Astrocyte (in vitro differentiated cells and primary cell): ENCODE measurements at regions not wholly inside any gene's neighbourhood (a gene's known extent, or its start where the extent isn't known, plus 50 kb on each side); places are given as distances from the start of the nearest gene placed in this dataset.

Experiments used
- EZH2 ChIP-seq: IDR thresholded peaks from 2 replicates; pipeline ENCODE4 v1.6.1; 2012; ENCODE audit warnings: mild to moderate bottlenecking, low read length, inconsistent platforms; ENCODE audit not compliant: insufficient read depth
- TF ChIP-seq, protein P1 (sequence below): IDR thresholded peaks from 2 replicates; pipeline ENCODE4 v1.5.1; 2011; ENCODE audit warnings: low read depth, mild to moderate bottlenecking, inconsistent platforms, low read length, moderate library complexity; ENCODE audit not compliant: insufficient read depth

DNA sequence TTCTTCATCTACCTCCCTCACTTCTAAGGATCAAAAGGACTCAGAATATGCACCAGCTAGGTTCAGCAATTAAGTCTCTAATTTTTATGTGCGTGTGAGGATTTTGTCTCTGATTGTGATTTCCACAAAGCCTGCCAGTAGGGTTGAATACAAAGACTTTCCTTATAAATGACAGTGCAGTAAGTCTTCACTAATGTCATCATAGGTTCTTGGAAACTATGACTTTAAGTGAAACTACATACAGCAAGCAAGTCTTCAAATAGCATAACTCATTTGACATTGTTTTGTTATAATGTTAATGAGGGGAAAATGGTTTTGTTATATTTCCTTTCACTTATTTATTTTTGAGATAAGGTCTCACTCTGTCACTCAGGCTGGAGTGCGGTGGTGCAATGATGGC lies 526.3 kb upstream of the DCC start:
- TF ChIP-seq, protein P1, sequence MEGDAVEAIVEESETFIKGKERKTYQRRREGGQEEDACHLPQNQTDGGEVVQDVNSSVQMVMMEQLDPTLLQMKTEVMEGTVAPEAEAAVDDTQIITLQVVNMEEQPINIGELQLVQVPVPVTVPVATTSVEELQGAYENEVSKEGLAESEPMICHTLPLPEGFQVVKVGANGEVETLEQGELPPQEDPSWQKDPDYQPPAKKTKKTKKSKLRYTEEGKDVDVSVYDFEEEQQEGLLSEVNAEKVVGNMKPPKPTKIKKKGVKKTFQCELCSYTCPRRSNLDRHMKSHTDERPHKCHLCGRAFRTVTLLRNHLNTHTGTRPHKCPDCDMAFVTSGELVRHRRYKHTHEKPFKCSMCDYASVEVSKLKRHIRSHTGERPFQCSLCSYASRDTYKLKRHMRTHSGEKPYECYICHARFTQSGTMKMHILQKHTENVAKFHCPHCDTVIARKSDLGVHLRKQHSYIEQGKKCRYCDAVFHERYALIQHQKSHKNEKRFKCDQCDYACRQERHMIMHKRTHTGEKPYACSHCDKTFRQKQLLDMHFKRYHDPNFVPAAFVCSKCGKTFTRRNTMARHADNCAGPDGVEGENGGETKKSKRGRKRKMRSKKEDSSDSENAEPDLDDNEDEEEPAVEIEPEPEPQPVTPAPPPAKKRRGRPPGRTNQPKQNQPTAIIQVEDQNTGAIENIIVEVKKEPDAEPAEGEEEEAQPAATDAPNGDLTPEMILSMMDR = no peak
- no peak for TF ChIP-seq EZH2
